ENCODE measurements at regions not wholly inside any gene's neighbourhood (a gene's known extent, or its start where the extent isn't known, plus 50 kb on each side); places are given as distances from the start of the nearest gene placed in this dataset.

GRCh38 chr14:87111741-87112140 lies 881.2 kb downstream of the GALC start:
- no TSS peak for BruUV-seq (replicated peaks)
- no peak for FAIRE-seq
- H2AFZ ChIP-seq (ENCODE audit: control insufficient read depth, low read depth, low read length): no peak overlapping the region
- no peak overlapping the region for H3K4me2 ChIP-seq (ENCODE audit: control insufficient read depth, insufficient read depth)
- intact Hi-C loops (cut with micrococcal nuclease; ENCODE audit: unreplicated experiment): loop anchor here (10.0 kb wide), 1 partner anchor 503 kb away; no protein-coding TSS in a partner anchor
- H3K9me3 ChIP-seq (replicated peaks; ENCODE audit: control insufficient read depth, insufficient read depth, low read length): no peaks in the 10 kb centered on the region
- 0% methylated on average over 3 of the region's 3 CpGs for WGBS (ENCODE audit: insufficient coverage, insufficient replicate concordance, low lambda C conversion rate, missing lambda C conversion rate)
- H3K79me2 ChIP-seq (ENCODE audit: control insufficient read depth, insufficient read depth, low read length): no peaks in the 10 kb centered on the region
- TF ChIP-seq, protein P1, sequence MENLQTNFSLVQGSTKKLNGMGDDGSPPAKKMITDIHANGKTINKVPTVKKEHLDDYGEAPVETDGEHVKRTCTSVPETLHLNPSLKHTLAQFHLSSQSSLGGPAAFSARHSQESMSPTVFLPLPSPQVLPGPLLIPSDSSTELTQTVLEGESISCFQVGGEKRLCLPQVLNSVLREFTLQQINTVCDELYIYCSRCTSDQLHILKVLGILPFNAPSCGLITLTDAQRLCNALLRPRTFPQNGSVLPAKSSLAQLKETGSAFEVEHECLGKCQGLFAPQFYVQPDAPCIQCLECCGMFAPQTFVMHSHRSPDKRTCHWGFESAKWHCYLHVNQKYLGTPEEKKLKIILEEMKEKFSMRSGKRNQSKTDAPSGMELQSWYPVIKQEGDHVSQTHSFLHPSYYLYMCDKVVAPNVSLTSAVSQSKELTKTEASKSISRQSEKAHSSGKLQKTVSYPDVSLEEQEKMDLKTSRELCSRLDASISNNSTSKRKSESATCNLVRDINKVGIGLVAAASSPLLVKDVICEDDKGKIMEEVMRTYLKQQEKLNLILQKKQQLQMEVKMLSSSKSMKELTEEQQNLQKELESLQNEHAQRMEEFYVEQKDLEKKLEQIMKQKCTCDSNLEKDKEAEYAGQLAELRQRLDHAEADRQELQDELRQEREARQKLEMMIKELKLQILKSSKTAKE (IDR thresholded peaks at IDR 0.05; ENCODE audit: low read depth, poor library complexity, severe bottlenecking): no peak
- TF ChIP-seq TARDBP (IDR thresholded peaks at IDR 0.05; ENCODE audit: borderline replicate concordance) (no peak), ETV6 (conservative IDR thresholded peaks at IDR 0.05 in 1 of 2, IDR thresholded peaks at IDR 0.05 in 1 of 2; ENCODE audit: borderline replicate concordance in 1 of 2, low read depth in 1 of 2) (no peak), CHD1 (IDR thresholded peaks at IDR 0.05; ENCODE audit: low read depth, low read length) (no peak), FOS (IDR thresholded peaks at IDR 0.05; ENCODE audit: borderline replicate concordance, extremely low read depth, insufficient read length) (no peak), NRF1 (conservative IDR thresholded peaks at IDR 0.05; ENCODE audit: low read depth, low read length) (no peak), IRF5 (IDR thresholded peaks at IDR 0.05; ENCODE audit: borderline replicate concordance) (no peak)
- no peak overlapping the region for H3K4me3 ChIP-seq
- ChIA-PET POLR2A (no interaction called here), CTCF (no interaction called here), RAD21 (ENCODE audit: unreplicated experiment) (no interaction called here), SMC1A (ENCODE audit: uncharacterized antibody, unreplicated experiment) (no interaction called here)
- no peak for DNase-seq (ENCODE audit: low read depth, low spot score)
- in situ Hi-C loops (cut with MboI): no loop called here
- no peak overlapping the region for H3K27ac ChIP-seq (ENCODE audit: control insufficient read depth, insufficient read depth)
- H3K27me3 ChIP-seq (replicated peaks in 1 of 2; ENCODE audit: control insufficient read depth in 2 of 2, insufficient read depth in 2 of 2, low read length in 1 of 2): no peaks in the 10 kb centered on the region
- H3K36me3 ChIP-seq (ENCODE audit: control insufficient read depth in 2 of 2, insufficient read depth in 2 of 2, low read length in 1 of 2): no peaks in the 10 kb centered on the region
- H3K9ac ChIP-seq (ENCODE audit: control insufficient read depth, insufficient read depth, low read length): no peak overlapping the region
- ATAC-seq: no peak
- H4K20me1 ChIP-seq (ENCODE audit: control insufficient read depth, insufficient read depth): no peaks in the 10 kb centered on the region
- H3K4me1 ChIP-seq (ENCODE audit: control insufficient read depth, insufficient read depth, low read length): no peaks in the 10 kb centered on the region
